MCF 10A (cell line): ENCODE measurements at regions not wholly inside any gene's neighbourhood (a gene's known extent, or its start where the extent isn't known, plus 50 kb on each side); places are given as distances from the start of the nearest gene placed in this dataset.

Experiments used
- BruUV-seq: library from RNA; stranded (reverse); fragments of 400-500 nt; replicated peaks from 2 replicates; lab custom pipeline; 2021; lab: Mats Ljungman, UMichigan
- CTCF ChIA-PET: fragments of 300-600 bp; sonication (Branson Sonifier 250); formaldehyde crosslinking; extraction: SDS; loops from one replicate; lab custom pipeline; 2021; ENCODE audit warnings: antibody characterized with exemption, inconsistent platforms; lab: Yijun Ruan, JAX
- POLR2A ChIA-PET: fragments of 300-600, 350-650 bp; sonication (Branson Sonifier 250); formaldehyde crosslinking; extraction: SDS; loops from one replicate; lab custom pipeline; 2020; ENCODE audit warnings: antibody characterized with exemption, inconsistent platforms; lab: Yijun Ruan, JAX
- DNase-seq: peaks from one replicate; pipeline ENCODE4 v3.0.0-alpha.2; 2018; ENCODE audit not compliant: unreplicated experiment
- H3K27ac Mint-ChIP-seq: one replicate; pipeline ENCODE4 v1.8.0; 2022; ENCODE audit warnings: mild to moderate bottlenecking, low read depth, mixed read lengths; ENCODE audit not compliant: unreplicated experiment
- H3K27me3 Mint-ChIP-seq: one replicate; pipeline ENCODE4 v1.8.0; 2022; ENCODE audit warnings: mixed read lengths; ENCODE audit not compliant: insufficient read depth, unreplicated experiment
- H3K36me3 Mint-ChIP-seq: one replicate; pipeline ENCODE4 v1.8.0; 2022; ENCODE audit warnings: mild to moderate bottlenecking, moderate library complexity, mixed read lengths; ENCODE audit not compliant: insufficient read depth, unreplicated experiment
- H3K4me1 Mint-ChIP-seq: one replicate; pipeline ENCODE4 v1.8.0; 2022; ENCODE audit warnings: mixed read lengths; ENCODE audit not compliant: insufficient read depth, unreplicated experiment
- H3K4me3 Mint-ChIP-seq: one replicate; pipeline ENCODE4 v1.8.0; 2022; ENCODE audit warnings: mild to moderate bottlenecking, moderate library complexity, mixed read lengths; ENCODE audit not compliant: unreplicated experiment
- H3K9me3 Mint-ChIP-seq: one replicate; pipeline ENCODE4 v1.8.0; 2022; ENCODE audit warnings: mixed read lengths; ENCODE audit not compliant: unreplicated experiment
- CTCF ChIP-seq: fragments of 200-600 bp; IDR thresholded peaks from one replicate; pipeline ENCODE4 v1.8.0; 2022; ENCODE audit warnings: antibody characterized with exemption, mild to moderate bottlenecking; ENCODE audit not compliant: unreplicated experiment
- intact Hi-C: fragments of 100-400 bp; cut with micrococcal nuclease; formaldehyde crosslinking; loops from 2 replicates; pipeline ENCODE4 v1.14.1; 2022

GRCh38 chr7:136045992-136046391 lies 68.8 kb upstream of the MTPN start:
- no peak for DNase-seq
- no TSS peak for BruUV-seq
- Mint-ChIP-seq H3K36me3 (no peaks in the 10 kb centered on the region), H3K9me3 (no peaks in the 10 kb centered on the region), H3K4me1 (no peaks in the 10 kb centered on the region), H3K4me3 (no peak overlapping the region), H3K27ac (no peak overlapping the region), H3K27me3 (no peaks in the 10 kb centered on the region)
- intact Hi-C loops = no loop called here
- no peak for TF ChIP-seq CTCF
- CTCF ChIA-PET = no interaction called here
- POLR2A ChIA-PET = no interaction called here

- no peak for DNase-seq
- no peak for TF ChIP-seq CTCF
- intact Hi-C loops = no loop called here
- Mint-ChIP-seq H3K27me3 (no peaks in the 10 kb centered on the region), H3K27ac (no peak overlapping the region), H3K4me3 (no peak overlapping the region), H3K9me3 (no peaks in the 10 kb centered on the region), H3K36me3 (no peaks in the 10 kb centered on the region), H3K4me1 (no peaks in the 10 kb centered on the region)
- BruUV-seq = no TSS peak
- ChIA-PET CTCF (no interaction called here), POLR2A (no interaction called here)
Measured at GRCh38 chr7:136045181-136045580, 68.0 kb upstream of the MTPN start.

- Mint-ChIP-seq H3K4me3 (no peak overlapping the region), H3K36me3 (no peaks in the 10 kb centered on the region), H3K27ac (no peak overlapping the region), H3K9me3 (no peaks in the 10 kb centered on the region), H3K27me3 (peaks cover 12% of the 10 kb centered on the region), H3K4me1 (no peaks in the 10 kb centered on the region)
- POLR2A ChIA-PET = no interaction called here
- no TSS peak for BruUV-seq
- CTCF ChIA-PET = no interaction called here
- DNase-seq = no peak
- intact Hi-C loops = no loop called here
- no peak for TF ChIP-seq CTCF
Measured at GRCh38 chr7:136039577-136040345, 62.6 kb upstream of the MTPN start.

- Mint-ChIP-seq H3K4me1 (peaks cover 3% of the 10 kb centered on the region), H3K27me3 (peaks cover 12% of the 10 kb centered on the region), H3K27ac (no peak overlapping the region), H3K4me3 (no peak overlapping the region), H3K36me3 (no peaks in the 10 kb centered on the region), H3K9me3 (no peaks in the 10 kb centered on the region)
- ChIA-PET POLR2A (interaction anchor here (0.6 kb wide), 1 partner anchor 314 kb away, joined by 3 read pairs; no protein-coding TSS in a partner anchor), CTCF (interaction anchor here (0.6 to 0.9 kb wide), 2 partner anchors 27 to 1238 kb away, joined by 3 read pairs; no protein-coding TSS in a partner anchor)
- intact Hi-C loops = no loop called here
- no peak for DNase-seq
- no TSS peak for BruUV-seq
- no peak for TF ChIP-seq CTCF
Measured at GRCh38 chr7:136036336-136036735, 59.2 kb upstream of the MTPN start.
